Stimulated activated CD8-positive, alpha-beta memory T cell treated with anti-CD3 and anti-CD28 coated beads, Interleukin-12 subunit alpha, Interleukin-12 subunit beta, amount 100 ng/mL, for 24 hours (primary cell): ENCODE measurements at regions not wholly inside any gene's neighbourhood (a gene's known extent, or its start where the extent isn't known, plus 50 kb on each side); places are given as distances from the start of the nearest gene placed in this dataset.

Source experiments
- DNase-seq: peaks from one replicate; pipeline ENCODE4 v3.0.0-alpha.2; 2020; ENCODE audit errors: extremely low read depth

DNA sequence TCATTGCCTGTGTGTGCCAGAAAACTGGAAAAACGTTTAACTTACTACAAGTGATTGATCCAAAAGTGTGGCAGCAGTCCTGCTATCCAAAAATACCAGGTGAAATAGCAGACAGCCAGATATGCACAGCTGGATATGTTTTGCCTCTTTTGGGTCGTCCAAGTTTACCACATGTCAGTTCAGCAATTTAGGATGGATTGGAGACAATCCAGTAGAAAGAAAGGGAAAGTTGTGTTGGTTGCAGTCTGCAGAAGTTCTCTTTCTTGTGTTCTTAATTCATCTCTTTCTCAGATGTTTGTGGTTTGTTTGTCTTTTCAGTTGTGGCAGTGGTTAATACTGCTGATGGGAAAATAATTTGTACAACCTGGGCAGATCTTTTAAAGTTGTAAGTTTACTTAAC is 645.0 kb downstream of the PTPRC start:
- DNase-seq: no peak

DNA sequence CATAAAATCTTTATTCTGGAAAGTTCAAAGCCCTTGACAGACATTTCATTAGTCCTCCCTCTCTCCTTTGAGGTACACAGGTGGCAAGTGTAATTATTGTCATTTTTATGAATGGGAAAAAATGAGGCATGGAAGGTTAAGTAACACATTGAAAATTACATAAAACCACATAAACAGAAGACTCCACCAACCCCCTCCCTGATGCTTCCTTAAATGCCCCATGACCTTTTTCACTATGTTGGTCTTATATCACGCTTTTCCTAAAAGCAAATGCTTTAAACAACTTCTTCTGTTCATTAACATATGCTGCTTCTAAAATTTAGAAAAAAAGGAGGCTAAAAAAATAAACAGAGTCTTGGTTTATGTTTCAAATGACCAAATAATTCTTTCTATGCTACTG is 648.4 kb downstream of the PTPRC start:
- DNase-seq: no peak

DNA sequence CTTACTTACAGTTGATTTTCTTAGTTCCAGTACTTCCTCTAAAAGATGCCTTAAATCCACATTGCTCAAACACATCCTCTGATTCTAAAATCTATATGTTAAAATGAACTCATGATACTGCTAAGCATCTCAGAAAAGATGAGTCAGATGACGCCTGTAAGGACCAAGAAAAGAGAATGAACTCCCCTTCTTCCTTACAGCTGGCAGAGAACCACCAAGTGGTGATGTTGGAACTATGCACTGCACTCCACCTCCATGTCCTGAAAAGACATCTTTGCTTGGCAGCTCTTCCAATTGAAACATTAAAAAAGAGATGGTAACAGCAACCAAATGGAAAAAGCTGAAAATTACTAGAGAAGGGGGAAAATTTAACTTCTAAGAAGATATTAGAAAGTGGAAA is 648.8 kb downstream of the PTPRC start:
- no peak for DNase-seq

DNA sequence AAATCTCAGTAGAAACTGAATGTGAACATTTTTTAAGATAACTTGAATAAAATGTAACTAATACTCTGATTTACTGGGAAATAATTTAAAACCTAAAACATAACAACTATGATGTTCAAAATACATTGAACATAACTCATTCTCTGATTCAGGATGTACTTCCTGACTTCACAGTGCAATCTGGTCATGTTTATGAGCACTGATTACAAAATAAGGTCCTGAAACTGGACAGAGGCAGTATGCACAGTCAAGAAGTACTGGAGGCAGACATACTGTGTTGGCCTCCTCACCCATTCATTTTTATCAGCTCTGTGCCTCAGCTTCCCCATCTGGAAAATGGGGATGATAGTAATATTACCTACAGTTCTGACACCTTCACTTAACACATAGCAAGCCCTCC is 651.3 kb downstream of the PTPRC start:
- DNase-seq: no peak

DNA sequence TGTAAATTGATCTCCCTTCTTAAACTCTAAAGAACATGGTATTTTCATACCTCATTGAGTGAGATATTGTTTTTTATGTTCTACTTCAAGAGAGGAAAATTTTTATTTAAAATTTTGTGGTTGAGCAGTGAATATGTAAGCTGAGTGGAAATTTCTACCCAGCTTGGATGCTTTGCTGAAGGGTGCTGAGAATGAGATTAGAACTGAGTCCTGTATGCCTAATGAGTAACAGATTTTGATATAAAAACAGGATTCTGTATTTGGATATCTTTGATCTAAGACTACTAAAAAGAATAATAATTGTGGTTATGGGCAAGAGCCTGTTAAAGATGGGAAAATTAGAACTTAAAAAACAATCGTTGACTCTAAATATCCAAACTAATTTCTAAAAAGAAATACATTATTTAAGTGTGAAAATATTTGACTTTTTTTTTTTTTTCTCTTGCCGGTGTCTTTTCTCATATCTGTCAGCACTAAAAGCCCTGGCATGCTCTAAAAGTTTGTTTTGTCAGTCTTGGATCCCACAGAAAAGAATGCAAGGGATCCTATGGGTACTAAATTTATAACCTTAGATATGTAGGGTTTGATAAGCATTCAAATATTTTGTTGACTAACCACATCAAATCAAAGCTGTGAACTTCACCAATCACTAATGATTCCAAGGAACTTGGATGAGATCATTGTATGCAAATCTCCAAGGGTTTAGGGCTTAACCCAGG is 652.3 kb downstream of the PTPRC start:
- no peak for DNase-seq

DNA sequence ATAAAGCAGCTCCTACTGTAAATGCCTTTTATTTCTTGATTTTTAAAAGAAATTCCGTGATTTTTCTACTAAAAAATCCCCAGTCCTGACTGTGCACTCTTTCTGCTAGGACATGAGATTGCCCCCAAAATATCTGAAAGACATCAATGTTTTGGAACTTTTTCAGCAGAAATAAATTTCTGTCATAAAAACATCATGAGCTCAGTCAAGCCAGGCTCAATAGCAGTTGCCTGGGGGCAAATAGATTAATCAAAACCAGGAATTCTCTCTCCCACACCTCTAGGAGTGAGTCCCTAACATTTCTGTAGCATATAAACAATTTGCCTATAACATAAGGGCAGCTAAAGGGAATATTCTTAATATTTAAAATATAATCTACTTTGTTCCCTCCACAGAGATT is 654.1 kb downstream of the PTPRC start:
- DNase-seq: no peak

DNA sequence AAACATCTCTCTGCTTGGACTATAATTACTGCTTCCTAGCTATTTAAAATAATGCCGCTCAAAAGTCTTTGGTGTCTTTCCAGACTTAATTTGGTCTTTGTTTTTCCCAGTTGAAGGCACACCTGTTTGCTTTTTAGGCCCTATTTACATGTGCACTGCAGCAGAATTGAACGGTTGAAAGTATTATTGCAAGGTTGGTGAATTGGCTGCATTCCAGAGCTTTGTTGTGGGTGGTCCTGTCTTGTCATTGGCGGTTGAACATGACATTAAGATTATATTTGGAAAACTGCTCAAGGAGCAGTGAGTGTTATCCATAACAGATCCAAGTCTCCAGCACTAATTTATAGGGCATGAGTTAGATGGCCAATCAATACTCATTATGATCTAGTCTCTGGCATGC is 656.3 kb downstream of the PTPRC start:
- no peak for DNase-seq

DNA sequence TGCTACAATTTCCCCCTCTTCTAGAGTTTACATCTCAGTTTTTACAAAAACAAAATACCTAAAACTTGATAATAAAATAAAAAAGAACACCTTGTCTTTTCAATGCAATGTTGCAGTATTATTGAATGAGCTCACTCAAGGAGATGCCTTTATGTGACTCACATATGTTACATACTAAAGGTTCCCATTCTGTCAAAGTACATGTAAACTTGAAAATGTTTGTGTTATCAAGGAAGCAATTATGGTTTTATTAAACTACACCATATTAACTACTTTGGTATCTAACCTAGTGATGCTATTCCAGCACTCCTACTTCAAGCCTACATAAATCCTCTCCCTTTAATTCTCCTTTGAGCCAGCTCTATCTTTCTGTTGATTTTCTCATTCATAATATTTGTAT is 658.3 kb downstream of the PTPRC start:
- no peak for DNase-seq

DNA sequence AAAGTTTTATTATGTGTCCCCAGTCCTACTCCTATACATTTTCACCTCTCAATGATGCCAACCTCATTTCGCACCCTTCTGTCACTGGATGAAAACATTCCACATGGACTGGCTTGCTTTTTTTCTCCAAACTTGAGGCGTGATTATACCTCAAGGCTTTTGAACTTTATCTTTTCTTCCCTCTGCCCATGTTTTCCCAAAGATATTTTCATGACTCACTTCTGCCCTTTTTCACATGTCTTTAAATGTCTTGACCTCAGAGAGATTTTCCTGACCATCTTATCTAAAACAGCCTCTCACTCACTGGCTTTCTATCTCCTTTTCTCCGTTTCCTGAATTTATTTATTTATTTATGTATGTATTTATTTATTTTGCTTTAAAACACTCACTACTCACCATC is 659.0 kb downstream of the PTPRC start:
- DNase-seq: no peak

DNA sequence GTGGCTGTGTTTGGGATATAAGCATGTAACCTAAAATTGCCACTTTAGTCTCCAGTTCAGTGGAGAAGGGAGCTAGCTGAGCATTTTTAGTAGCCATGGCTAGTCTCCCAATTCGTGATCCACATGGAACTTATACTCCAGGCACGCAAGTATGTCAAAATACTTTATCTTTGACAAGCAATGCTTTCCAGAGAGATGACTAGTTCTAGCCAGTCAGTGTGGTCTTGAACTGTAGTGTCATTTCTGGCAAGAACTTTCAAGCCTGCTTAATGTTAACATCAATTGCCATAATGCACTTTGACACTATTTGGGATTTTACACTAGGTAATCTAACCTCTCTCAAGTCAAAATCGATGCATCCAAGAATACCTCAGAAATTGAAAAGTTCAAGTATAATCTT is 660.0 kb downstream of the PTPRC start:
- no peak for DNase-seq

DNA sequence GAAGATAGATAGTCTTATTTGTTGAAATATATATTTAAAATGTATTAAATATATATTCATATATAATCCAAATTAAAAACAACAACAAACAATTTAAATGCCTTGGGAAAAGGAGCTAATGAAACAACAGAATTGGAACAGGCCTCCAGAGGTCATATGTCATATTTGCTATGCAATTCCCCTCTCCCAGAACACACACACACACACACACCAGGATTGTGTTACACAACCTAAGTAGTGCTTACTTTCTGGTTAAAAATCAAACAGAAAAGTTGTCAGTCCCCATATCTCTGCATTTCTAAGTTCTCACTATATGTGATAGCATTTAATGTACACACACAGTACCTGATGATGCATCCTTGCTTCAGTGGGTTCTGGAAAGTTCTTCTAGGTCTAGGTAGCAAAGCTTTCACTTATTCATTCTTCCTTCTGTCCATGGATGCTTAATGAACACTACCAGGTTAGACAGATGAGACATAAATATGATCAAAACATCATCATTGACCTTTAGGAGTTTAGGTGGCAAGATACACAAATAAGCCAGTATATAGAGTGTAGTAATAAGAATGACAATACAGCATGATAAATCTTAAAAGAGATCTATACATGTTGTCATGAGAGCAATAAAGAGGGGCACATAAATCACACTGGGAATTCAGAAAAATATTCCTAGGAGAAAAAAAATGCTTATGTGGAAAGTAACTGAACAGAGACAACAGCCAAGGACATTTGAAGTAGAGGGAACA is 662.8 kb downstream of the PTPRC start:
- DNase-seq: no peak

DNA sequence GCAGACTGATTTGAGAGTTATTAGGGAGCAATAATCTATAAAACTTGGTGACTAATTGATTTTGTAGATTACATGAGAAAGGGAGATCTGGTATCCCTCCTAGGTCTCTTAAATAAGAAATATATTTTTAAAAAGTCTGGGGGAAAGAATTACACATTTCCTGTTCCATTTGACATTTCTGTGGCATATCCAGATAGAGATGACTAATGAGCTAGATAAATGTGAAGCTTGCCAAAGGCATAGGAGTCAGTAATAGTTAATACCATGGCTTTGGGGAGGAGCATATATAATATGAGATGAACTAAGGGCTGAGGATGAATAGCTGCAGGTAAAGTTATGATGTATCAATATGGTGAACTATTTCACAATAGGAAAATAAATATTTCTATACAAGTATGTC is 663.7 kb downstream of the PTPRC start:
- no peak for DNase-seq

DNA sequence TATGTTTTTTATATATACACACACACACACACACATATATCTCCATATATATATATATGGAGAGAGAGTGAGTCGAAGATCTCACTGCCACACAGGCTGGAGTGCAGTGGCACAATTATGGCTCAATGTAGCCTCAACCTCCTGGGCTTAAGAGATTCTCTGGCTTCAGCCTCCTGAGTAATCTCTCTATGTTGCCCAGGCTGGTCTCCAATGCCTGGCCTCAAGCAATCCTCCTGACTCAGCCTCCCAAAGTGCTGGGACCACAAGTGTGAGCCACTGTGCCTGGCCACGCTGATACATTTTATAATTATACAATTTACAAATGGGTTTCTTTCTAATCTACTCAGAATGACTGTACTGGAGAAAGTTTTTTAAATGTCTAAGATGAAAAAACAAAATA is 664.2 kb downstream of the PTPRC start:
- DNase-seq: no peak

DNA sequence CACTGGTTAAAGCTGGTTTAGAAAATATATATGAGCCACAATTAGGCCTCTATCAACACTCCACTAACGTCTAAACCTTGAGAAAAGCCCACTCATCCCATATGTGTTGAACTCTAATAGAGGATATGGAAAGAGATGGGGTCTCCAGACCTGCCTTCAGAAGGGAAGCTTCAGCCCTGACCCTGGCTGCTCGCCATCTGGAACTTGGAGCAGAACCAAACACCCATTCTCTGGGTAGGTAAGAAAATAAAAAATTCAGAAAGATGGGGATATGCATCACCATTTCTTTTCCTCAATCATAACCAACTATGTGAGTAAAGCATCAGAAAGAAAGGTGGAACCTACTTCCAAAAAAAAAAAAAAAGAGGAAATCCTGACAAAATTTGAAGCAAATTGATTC is 666.2 kb downstream of the PTPRC start:
- no peak for DNase-seq

DNA sequence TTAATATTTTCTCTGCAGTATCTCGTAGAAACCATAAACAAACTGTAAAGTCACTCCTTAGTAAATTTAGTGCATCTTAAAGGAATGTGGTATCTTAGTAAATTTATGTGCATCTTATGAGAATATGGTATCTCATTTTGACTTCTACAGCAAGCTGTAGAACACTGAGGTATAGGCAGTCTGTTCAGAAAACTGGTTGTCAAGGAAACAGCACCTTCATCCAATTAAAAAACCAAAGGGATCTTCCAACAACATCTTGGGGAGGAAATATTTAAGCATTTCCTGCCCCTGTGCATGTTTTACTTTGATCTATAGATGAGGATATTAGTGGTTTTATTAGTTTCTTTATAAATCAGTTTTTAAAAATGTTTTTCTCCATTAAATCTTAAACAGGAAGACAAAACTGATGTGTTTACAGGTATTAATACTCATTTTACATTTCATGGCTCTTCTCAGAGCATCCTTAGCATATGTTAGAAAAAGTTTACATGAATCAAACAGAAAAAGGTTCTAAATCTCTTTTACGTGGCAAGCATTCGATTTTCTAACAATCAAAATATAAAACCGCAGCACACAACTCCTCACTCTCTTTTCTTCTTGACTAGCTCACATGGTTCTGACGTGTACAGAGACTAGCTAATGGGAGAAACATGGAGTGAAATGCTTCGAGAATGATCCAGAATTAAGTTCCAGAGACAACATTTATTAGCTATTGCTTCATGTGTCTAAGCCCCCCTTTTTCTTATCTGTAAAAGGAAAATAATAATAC is 668.8 kb downstream of the PTPRC start:
- DNase-seq: no peak

DNA sequence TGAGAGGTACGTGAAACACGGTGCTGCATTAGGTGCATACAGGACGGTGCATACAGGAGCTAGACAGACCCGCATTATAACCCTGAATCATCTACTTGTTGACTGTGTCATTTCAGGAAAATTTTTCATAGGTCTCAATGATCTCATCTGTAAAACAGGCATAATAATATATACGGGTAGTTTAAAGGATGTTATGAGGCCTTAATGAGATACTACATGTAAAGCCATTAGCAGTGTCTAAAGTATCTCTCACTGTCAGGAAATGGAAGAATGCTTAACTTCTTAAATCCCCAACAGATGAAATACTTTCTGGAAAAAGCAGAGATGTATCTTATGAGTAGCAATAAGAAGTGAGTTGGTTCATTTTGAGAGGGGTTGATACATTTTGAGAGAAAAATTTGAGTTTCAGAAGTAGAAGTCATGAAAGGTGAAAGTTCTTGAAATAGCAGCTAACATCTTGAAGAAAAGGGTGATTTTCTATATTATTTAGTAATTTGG is 669.6 kb downstream of the PTPRC start:
- no peak for DNase-seq

DNA sequence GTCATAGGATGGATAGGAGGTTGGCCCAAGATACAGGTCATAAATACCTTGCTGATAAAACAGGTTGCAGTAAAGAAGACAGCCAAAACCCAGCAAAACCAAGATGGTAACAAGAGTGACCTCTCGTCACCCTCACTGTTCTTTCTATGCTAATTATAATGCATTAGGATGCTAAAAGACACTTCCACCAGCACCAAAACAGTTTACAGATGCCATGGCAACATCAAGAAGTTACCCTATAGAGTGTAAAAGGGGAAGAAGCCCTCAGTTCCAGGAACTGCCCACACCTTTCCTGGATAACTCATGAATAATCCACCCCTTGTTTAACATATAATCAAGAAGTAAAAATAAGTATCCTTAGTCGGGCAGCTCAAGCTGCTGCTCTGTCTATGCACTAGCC is 671.9 kb downstream of the PTPRC start:
- no peak for DNase-seq

DNA sequence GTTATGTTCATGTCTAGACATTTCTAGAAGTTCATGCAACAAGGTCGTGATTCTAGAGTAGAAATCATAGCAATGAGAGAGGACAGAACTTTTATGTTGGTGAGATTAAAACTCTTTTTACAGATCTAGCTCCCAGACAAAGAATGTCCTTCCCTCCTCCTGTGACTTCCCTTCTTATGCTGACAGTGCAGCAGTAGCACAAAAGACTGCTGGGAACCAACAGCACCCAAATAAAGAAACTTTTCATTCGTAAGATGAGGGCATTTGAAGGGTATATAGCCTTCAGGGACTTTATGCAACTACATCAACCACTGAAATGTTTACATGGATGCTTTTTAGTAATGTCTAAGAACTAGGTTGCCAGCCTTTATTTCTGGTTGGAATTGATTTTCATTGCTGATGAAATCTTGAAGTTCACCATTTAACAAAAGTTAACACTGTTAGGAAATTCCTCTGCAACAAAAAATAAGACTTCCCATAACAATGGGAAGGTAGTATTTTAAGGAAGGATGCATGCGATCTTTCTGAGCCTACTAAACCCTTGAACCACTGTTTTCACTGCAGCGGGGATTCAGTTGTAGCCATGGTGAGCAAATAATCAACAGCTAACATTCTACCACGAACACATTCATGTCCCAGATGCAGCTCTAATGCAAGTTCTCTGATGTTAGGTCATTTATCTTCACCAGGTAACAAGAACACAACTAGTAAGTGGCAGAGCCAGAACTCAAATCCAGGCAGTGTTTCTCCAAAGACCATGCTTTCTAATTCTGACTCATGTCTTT is 672.8 kb downstream of the PTPRC start:
- DNase-seq: no peak

DNA sequence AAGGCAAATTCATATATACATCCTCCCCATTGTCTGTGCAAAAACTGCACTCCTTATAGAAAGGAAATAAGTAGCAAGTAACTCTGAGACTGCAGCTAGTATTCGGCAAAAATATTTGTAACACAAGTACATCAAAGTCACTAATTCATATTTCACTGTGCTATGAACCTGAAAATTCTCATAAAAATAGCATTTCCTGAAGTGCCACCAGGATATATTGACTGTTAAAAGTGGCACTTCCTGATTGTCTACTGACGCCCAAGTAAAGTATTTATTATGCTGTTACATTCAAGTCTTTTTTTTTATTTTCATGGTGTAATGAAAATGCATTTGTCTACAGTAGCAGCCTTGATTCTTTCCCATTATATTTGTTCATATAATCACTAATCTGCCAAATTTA is 673.8 kb downstream of the PTPRC start:
- no peak for DNase-seq

DNA sequence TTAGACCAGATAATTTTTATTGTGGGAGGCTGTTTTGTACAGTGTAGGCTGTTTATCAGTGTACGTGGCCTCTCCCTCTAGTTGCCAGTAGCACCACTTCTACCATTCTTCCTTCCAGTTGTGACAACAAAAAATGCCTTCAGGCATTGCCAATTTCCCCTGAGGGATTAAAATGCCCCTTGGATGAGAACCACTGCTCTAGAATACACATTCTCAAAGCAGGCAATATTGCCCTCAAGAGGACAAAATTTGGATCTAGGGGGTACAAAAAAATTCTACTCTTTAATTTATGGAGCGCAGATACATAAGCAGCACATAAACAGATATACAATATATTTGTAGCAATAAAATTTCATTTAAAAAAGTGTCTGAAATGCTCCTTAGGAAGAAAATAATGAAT is 674.6 kb downstream of the PTPRC start:
- DNase-seq: no peak

DNA sequence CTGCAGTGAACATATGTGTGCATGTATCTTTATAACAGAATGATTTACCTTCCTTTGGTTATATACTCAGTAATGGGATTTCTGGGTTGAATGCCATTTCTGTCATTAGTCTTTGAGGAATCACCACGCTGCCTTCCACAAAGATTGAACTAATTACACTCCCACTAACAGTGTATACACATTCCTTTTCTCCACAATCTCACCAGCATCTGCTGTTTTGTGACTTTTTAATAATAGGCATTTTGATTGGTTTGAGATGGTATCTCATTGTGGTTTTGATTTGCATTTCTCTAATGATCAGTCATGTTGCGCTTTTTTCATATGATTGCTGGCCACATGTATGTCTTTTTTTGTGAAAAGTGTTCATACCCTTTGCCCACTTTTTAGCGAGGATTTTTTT is 680.5 kb downstream of the PTPRC start:
- DNase-seq: no peak

DNA sequence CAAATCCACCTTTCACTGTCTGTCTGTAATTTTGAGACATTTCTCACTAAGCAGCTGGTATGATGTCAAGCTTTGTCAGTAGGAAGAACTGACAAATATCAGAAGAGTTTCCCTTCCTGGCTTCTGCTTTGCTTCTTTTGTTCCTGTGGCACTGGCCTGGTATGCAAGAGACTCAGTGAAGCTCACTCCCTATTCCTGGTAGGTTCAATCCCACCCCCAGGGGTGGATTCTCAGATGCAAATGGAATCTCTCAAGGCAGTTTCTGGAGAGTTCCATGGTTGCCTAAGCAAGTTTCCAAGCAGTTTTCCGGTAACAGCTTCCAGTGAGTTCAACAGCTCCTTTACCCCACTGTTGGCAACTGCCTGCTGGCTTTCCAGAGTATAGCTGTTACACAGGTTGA is 683.4 kb downstream of the PTPRC start:
- no peak for DNase-seq
